ENCODE measurements at regions not wholly inside any gene's neighbourhood (a gene's known extent, or its start where the extent isn't known, plus 50 kb on each side); places are given as distances from the start of the nearest gene placed in this dataset.

DNA sequence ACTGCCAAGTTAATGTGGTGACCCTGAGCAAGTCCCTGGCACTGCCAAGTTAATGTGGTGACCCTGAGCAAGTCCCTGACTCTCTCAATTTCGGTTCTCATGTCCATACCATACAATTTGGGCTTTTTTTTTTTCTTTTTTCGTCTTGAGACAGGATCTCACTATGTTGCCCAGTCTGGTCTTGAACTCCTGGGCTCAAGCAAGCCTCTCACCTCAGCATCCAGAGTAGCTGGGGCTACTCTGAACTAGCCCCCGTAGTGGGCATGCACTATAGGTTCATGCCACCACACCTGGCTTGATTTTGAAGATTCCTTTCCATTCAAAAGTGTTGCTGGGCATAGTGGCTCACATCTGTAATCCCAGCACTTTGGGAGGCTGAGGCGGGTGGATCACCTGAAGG lies 100.0 kb upstream of the FOXP4 start:
- no peak for DNase-seq (ENCODE audit: low spot score)
- intact Hi-C loops (cut with DNase I), result no loop called here

DNA sequence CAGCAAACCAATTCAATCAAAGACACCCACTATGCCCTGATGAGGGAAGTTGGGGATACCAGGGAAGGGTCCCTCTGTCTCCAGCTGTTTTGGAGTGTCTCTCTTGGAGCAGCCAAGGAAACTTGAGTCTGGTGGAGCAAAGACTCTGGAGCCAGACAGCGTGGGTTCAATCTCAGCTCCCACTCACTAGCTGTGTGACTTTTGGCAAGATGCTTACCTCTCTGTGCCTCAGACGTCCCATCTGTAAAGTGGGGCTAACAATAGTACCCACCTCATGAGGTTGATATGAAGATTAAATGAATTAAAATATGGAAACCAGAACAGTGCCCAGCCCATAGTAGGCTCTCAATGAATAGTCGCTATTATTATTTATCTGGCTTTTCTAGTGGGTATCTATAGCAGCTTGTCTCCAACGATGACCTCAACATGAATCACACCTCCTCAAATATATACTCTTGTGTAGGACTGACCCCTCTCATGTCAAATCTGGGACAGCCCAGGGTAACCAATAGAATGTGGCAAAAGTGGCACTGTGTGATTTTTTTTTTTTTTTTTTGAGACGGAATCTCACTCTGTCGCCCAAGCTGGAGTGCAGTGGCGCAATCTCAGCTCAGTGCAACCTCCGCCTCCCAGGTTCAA lies 99.2 kb upstream of the FOXP4 start:
- intact Hi-C loops (cut with DNase I), result no loop called here
- no peak for DNase-seq (ENCODE audit: low spot score)

DNA sequence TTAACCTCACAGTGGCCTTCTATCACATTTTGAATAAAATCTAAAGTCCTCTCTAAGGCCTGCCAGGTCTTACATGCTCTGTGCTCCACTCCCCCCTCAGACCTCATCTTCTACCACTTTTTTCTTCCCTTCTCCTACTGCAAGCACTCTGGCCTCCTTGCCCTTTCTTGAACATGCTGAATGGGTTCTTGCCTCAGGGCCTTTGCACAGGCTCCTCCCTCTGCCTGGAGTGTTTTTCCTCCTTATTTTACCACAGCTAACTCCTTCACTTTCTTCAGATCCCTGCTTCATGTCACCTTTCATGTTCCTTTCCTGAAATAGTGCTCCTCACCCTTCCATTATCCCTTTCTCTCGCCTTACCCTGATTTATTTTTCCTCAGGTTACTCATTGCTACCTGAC lies 97.9 kb upstream of the FOXP4 start:
- DNase-seq (ENCODE audit: low spot score), result no peak
- intact Hi-C loops (cut with DNase I), result no loop called here

DNA sequence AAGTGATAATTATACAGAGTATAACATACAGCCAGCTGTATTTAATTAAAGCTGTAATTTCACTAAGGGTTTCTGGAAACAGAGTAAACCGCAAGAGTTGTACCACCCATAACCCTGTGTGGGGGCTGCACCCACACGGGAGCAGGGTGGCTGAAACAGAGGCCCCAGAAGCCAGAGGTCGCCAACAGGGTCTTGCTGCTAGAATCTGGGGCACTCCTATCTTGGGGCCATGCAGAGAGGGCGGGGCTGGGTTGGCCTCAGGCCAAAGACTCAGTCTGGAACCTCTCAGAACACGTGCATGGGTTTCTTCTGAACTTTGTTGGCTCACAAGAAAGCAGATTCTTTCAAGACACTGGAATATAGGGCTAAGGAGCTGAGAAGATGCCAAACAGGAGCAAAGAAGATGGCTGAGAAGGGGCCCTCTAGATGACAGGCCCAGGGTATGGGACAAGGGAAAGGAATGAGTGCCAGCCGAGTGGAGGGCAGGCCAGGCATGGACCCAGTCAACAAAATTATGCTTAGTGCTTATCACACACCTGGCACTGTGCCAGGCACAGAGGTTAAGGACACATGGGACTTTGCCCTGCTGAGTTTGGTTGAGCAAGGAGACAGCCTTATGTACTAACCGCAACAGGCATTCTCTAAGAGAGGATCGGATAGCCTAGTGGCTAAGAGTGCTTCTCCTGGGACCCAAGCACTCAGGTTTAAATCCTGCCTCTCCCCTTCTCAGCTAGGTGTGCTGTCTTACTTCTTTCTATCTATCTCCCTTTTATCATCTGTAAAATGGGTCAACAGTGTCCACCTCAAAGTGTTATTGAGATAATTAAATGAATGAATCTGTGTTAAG lies 96.6 kb upstream of the FOXP4 start:
- no peak for DNase-seq (ENCODE audit: low spot score)
- intact Hi-C loops (cut with DNase I), result loop anchor here (2.0 kb wide), 2 partner anchors 23 to 79 kb away; no protein-coding TSS in a partner anchor

DNA sequence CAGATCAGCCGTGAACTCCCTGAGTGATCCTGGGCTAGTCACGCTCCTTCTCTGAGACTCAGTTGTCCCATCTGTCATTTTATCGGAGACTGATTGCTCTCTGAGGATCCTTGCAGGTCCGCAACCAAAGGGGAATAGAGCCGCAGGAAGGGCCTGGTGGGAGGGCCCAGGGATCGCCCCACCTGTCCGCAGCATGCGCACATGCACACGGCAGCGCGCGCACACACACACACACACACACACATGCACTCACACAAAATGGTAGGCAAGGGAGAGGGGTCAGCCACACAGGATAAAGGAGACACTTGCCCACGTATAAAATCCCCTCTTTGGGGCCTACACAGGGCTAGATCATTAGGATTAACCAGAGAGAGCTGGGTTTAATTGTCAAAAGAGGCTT lies 95.6 kb upstream of the FOXP4 start:
- intact Hi-C loops (cut with DNase I), result loop anchor here (2.0 kb wide), 2 partner anchors 24 to 80 kb away; no protein-coding TSS in a partner anchor
- DNase-seq (ENCODE audit: low spot score), result no peak

DNA sequence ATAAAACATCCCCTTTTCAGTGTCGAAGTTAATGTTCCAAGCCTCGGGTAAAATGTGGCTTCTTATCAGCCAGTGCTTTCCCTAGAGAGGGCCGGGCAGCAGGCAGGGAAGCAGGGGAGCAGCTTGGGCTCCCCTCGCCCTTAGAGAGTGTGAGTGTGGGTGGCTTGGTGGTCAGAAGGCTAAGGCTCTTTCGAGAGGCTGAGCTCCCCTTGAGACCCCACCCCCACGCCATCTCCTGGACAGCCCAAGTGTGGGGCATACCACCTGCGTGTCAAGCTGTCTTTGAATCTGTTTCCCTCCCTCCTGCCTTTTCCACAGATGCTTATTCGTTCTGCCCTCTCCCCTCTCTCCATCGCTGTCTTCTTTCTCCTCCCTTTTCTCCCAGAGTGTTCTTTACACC lies 95.1 kb upstream of the FOXP4 start:
- DNase-seq (ENCODE audit: low spot score), result no peak
- intact Hi-C loops (cut with DNase I), result loop anchor here (2.0 kb wide), 2 partner anchors 24 to 80 kb away; no protein-coding TSS in a partner anchor

DNA sequence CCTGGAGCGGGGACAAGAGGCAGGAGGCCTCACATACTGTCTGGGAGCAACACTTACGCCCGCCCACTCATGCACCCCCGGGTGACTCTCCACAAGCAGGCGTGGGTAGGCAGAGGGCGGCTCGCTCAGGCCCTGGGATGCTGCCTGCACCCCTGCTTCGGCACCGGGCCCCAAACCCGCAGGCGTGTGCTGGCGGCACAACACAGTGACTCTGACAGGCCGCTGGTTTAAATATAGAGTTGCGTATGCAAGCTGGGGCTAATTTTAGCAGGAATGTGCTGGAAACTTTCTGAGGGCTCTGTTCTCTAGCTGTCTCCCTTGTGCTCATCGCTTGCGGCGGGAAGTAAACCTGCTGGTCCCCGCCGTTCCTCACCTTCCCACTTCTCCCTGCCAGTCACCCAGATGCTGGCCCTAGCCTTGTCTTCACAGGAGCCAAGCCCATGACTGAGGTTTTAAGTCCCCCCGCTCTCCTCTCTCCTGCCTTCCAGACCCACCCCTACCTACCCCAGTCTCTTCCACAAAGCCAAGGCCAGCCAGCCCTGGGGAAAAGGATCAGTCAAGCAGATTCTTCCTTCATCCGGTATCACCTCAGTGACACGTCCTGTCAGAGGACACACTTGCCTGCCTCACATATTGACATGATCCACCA lies 94.5 kb upstream of the FOXP4 start:
- intact Hi-C loops (cut with DNase I), result loop anchor here (2.0 kb wide), 2 partner anchors 25 to 81 kb away; no protein-coding TSS in a partner anchor

DNA sequence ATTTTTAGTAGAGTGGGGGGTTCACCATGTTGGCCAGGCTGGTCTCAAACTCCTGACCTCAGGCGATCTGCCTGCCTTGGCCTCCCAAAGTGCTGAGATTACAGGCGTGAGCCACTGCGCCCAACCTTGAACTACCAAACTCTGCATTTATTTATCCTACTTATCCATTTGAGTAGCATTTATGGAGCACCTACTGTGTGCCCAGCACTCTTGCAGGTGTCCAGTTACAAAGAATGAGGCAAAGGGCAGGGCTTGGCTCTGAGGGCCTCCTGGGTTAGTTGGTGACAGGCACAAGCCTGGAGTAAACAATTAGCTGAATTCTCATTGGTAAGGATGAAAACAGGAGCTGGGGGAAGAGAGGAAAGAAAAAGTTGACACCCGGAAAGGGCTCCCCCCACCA lies 93.4 kb upstream of the FOXP4 start:
- DNase-seq (ENCODE audit: low spot score), result no peak
- intact Hi-C loops (cut with DNase I), result no loop called here

More for the DNA sequence above, 94.5 kb upstream of the FOXP4 start:
- no peak for DNase-seq (ENCODE audit: low spot score)

DNA sequence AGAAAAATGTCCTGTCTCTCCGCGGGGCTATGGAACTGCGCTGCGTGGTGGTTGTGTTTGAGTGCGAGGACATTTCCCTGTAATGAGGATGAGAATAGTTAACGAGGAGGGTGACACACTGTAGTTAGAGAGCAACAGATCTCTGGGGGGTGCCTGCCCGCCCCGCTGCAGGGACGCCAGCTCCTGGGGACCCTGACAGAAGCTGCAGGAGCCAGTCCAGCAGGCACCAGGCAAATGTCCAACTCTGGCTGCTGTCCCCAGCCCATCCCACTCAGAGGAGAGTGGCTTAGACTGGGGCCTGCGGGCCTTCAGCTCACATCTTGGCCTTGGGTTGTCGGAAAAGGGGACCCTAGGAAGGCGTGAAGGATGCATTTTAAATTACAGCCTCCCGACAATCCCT lies 92.9 kb upstream of the FOXP4 start:
- DNase-seq (ENCODE audit: low spot score), result no peak
- intact Hi-C loops (cut with DNase I), result no loop called here

DNA sequence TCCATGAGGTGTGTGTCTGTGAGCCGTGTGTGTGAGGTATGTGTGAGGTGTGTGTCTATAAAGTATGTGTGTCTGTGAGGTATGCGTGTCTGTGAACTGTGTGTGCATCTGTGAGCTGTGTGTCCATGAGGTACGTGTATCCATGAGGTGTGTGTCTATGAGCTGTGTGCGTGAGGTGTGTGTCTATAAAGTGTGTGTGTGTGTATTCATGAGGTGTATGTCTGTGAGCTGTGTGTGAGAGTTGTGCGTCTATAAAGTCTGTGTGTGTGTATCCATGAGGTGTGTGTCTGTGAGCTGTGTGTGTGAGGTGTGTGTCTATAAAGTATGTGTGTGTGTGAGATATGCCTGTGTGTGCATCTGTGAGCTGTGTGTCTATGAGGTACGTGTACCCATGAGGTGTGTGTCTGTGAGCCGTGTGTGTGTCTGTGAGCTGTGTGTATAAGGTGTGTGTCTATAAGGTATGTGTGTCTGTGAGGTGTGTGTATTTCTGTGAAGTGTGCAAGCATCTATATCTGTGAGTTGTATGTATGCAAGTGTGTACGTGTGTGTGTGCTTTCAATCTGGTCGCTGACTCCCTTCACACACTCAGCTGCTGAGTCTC lies 91.9 kb upstream of the FOXP4 start:
- intact Hi-C loops (cut with DNase I), result no loop called here
- no peak for DNase-seq (ENCODE audit: low spot score)

DNA sequence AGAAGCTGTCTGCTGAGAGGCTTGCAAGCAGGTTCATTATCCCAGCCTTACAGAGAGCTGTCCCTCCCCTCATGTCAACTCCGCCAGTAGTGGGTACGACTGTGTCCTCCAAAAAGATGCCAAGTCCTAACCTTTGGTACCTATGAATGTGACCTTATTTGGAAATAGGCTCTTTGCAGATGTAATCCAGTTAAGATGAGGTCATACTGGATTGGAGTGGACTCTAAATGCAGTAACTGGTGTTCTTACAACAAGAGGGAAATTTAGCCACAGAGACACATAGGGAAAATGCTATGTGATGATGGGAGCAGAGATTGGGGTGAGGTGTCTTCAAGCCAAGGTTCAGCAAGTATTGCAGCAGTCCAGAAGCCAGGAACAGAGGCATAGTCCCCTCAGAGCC lies 90.8 kb upstream of the FOXP4 start:
- no peak for DNase-seq (ENCODE audit: low spot score)
- intact Hi-C loops (cut with DNase I), result loop anchor here (5.0 kb wide), 1 partner anchor 227 kb away; no protein-coding TSS in a partner anchor

DNA sequence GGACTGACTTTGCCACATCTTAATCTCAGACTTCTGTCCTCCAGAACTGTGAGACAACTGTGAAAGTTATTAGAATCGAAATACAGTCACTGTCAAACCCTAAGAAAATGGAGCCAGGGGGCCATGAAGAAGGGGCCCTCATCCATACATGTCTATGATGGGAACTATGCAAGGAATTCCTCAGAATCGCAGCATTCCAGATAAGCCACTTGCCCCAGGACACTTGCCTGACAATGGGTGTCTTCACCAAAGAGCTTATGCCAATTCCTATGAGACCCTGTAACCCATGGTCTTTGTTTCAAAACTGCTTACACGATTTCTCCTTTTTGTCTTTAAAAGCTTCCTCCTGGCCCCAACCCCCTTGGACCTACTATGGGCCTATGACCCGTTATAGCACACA lies 90.4 kb upstream of the FOXP4 start:
- intact Hi-C loops (cut with DNase I), result loop anchor here (5.0 kb wide), 1 partner anchor 226 kb away; no protein-coding TSS in a partner anchor
- no peak for DNase-seq (ENCODE audit: low spot score)

DNA sequence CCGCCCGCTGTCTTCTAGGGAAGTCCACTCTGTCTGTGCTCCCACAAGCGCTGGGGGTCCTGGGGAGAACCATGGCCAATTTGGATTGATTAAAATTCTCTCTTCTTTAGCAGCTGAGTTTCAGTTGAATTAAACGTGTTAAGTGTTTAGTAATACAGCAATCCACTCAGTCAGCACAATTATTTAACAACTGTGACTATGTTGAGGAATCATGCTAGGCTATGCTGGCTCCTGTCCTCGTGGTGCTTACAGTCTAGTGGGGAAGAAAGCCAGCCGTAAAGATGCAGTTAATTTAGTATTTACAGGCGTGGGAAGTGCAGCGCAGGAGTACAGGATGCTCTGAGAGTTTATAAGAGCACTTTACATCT lies 88.9 kb upstream of the FOXP4 start:
- DNase-seq (ENCODE audit: low spot score), result no peak
- intact Hi-C loops (cut with DNase I), result loop anchor here (5.0 kb wide), 1 partner anchor 225 kb away; no protein-coding TSS in a partner anchor

DNA sequence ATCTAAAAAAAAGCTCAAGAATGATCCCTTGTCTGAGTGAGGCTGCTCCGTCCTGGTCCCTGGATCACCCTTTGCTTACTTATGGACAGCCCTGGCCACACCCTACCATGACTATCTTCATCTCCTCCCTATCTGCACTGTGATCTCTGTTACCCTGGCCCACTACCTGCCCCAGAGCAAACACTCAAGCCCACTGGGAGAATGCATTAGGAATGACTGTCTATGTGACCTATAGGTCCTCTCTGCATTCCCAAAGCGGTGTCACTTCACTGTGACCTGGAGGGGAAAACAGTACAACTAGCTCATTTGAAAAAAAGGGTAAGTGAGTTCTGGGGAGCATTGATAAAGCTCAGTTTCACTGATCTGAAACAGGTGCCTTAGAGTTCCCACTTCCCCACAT lies 86.4 kb upstream of the FOXP4 start:
- intact Hi-C loops (cut with DNase I), result loop anchor here (5.0 kb wide), 1 partner anchor 223 kb away; no protein-coding TSS in a partner anchor
- DNase-seq (ENCODE audit: low spot score), result no peak

DNA sequence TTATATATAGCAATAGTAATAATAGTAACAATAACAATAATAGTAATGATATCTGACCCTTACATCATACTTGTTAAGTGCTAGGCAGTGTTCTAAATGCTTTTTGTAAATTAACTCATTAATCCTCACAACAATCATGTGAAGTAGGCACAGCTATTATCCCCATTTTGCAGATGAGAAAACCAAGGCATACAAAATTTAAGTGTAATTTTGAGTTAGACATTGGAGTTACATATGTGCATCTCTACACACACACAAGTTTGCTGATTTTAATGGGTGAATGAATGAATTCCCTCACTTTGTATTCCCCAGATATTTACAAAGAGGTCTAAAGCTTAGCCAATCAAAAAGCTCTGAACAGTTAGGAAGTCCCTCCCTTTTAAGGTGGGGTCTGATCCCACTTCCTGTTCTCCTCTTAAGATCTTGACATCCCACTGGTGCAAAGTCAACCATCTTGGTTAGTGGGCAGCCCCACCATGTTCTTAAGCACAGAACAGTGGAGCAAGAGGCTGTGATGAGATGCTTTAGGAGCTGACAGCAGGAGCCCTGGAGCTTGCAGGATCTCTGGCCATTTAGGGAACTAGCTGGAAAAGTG lies 85.3 kb upstream of the FOXP4 start:
- intact Hi-C loops (cut with DNase I), result no loop called here
- no peak for DNase-seq (ENCODE audit: low spot score)

DNA sequence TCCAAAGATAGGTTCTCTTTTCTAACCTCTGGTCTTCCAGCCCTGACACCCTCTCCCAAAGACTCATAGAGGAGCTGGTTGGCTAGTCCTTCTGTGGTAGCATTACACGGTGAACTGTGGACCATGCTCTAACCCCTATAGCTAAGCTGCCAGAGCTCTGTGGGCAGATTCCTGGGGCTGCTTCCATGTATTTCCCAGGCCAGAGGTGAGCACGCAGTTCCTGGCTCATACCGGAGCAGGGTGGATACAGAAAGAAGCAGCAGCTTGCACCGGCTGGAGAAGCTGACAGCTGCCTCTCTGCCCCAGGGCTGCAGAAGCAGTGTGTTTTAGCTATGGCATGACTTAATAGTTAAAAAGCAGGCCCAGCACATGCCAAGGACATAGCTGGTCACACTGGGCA lies 84.1 kb upstream of the FOXP4 start:
- DNase-seq (ENCODE audit: low spot score), result no peak
- intact Hi-C loops (cut with DNase I), result no loop called here

DNA sequence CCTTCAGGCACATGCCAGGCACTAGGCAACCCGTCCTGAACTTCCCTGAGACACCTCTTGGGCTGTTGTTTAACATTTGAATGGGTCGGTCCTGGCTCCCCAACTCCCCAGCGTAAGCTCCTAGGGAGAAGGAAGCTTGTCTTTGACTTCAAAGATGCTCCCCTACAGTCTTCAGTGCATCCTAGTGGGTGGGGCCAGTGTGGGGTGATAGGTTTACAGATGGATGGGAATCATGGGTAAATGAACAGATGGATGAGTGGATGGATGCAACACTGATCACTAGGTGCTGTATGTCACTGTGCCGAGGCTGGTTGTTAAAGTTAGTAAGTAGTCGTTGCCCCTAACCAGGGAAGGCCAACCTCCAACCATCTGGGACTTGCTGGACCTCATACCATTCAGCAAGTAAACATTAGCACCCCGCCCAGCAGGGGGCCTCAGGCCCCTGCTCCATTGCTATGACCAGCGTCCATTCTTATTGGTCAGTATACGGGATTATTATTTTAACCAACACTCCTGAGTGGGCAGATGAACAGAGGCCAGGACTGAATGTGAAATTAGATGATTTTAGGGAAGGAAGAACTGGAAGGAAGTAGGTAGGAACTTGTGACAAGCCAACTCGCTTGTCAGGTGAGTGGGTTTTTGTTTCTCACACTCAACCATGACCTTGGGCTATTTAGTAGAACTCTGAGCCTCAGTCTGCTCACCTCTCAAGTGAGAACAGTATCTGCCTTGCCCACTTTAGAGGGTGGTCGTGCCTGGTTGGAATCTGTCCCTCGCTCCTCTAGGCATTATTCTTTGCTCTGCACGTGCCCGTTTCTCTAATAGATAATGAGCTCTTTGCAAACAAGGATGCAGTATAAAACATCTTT lies 82.9 kb upstream of the FOXP4 start:
- DNase-seq (ENCODE audit: low spot score), result no peak
- intact Hi-C loops (cut with DNase I), result loop anchor here (1.0 kb wide), 1 partner anchor 129 kb away; no protein-coding TSS in a partner anchor

DNA sequence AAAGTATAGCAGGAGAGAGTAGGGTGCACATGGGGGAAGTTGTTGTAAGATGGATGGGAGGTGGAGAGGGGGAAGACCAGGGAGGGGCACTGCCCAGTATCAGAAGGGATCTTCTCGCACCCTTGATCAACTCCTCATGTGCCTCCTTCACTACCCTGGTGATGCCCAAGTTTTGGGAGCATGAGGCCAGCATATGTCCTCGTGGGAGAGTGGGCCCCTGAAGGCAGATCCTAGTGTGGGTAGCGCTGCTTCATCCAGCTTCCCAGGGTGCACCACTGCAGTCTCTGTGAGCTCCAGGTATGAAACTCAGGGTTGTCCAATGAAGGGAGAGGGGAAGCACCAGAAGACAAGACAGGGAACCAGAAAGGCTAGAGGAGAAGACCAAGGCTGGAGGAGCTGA lies 82.2 kb upstream of the FOXP4 start:
- DNase-seq (ENCODE audit: low spot score), result no peak
- intact Hi-C loops (cut with DNase I), result no loop called here

DNA sequence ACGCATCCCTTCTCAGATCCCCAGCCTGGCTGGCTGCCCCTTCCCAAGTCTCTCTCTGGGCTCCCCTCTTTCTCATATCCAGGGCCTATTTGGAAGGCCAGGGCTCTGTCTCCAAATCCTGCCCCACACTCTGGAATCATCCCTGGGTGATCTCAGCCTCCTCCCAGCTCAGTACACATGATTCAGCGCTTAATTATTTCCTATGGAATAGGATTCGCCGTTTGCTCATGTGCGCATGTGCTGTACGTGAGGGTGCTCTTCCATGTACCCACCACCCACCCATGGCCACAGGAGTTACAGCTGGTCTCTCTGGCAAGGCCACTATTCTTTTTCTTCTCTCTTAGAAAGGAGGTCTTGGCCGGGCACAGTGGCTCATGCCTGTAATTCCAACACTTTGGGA lies 81.7 kb upstream of the FOXP4 start:
- DNase-seq (ENCODE audit: low spot score), result no peak

More for the DNA sequence above, 81.7 kb upstream of the FOXP4 start:
- intact Hi-C loops (cut with DNase I), result no loop called here
